HG03139 (cell line): ENCODE measurements at regions not wholly inside any gene's neighbourhood (a gene's known extent, or its start where the extent isn't known, plus 50 kb on each side); places are given as distances from the start of the nearest gene placed in this dataset.
"Not testable (repeated sequence)": the region's sequence is repeated elsewhere in the genome, so short reads cannot be mapped to it uniquely, and the experiment has no call there.

Source experiments
- ATAC-seq: cut with Tn5 transposase; IDR thresholded peaks from one replicate; pipeline ENCODE4 v1.9.1; 2021; ENCODE audit not compliant: unreplicated experiment

- no peak for ATAC-seq
Measured at GRCh38 chr16:13612623-13613022, 307.3 kb upstream of the ERCC4 start.

GRCh38 chr16:13613165-13613564 lies 306.8 kb upstream of the ERCC4 start:
- no peak for ATAC-seq

- ATAC-seq, result no peak
Measured at GRCh38 chr16:13621639-13622038, 298.3 kb upstream of the ERCC4 start.

GRCh38 chr16:13628156-13628555 lies 291.8 kb upstream of the ERCC4 start:
- ATAC-seq, result no peak

- ATAC-seq, result no peak
Measured at GRCh38 chr16:13629704-13630103, 290.2 kb upstream of the ERCC4 start.

- ATAC-seq, result no peak
Measured at GRCh38 chr16:13630374-13630773, 289.6 kb upstream of the ERCC4 start.

- no peak for ATAC-seq
Measured at GRCh38 chr16:13631213-13631767, 288.7 kb upstream of the ERCC4 start.

- no peak for ATAC-seq
Measured at GRCh38 chr16:13631916-13632315, 288.0 kb upstream of the ERCC4 start.

- not testable (repeated sequence) for ATAC-seq
Measured at GRCh38 chr16:13632504-13632903, 287.4 kb upstream of the ERCC4 start.

- ATAC-seq, result no peak
Measured at GRCh38 chr16:13633391-13633861, 286.5 kb upstream of the ERCC4 start.

- no peak for ATAC-seq
Measured at GRCh38 chr16:13634253-13634652, 285.7 kb upstream of the ERCC4 start.

GRCh38 chr16:13634959-13635358 lies 285.0 kb upstream of the ERCC4 start:
- ATAC-seq, result no peak

- no peak for ATAC-seq
Measured at GRCh38 chr16:13638218-13638617, 281.7 kb upstream of the ERCC4 start.

GRCh38 chr16:13643412-13643811 lies 276.5 kb upstream of the ERCC4 start:
- ATAC-seq, result no peak

- no peak for ATAC-seq
Measured at GRCh38 chr16:13645601-13646245, 274.2 kb upstream of the ERCC4 start.

- no peak for ATAC-seq
Measured at GRCh38 chr16:13660807-13661206, 259.1 kb upstream of the ERCC4 start.

GRCh38 chr16:13665876-13666275 lies 254.1 kb upstream of the ERCC4 start:
- ATAC-seq, result no peak

- no peak for ATAC-seq
Measured at GRCh38 chr16:13672196-13672595, 247.8 kb upstream of the ERCC4 start.

- ATAC-seq, result no peak
Measured at GRCh38 chr16:13680021-13680889, 239.7 kb upstream of the ERCC4 start.

GRCh38 chr16:13684819-13685563 lies 235.0 kb upstream of the ERCC4 start:
- no peak for ATAC-seq

GRCh38 chr16:13696017-13696416 lies 223.9 kb upstream of the ERCC4 start:
- no peak for ATAC-seq
